ENCODE measurements at regions not wholly inside any gene's neighbourhood (a gene's known extent, or its start where the extent isn't known, plus 50 kb on each side); places are given as distances from the start of the nearest gene placed in this dataset.

- Histone ChIP-seq H3K4me1 (ENCODE audit: insufficient read depth, low read length, poor library complexity, severe bottlenecking) (no peaks in the 10 kb centered on the region), H3K4me3 (ENCODE audit: low read depth, low read length, poor library complexity, severe bottlenecking) (no peak overlapping the region), H3K4me2 (ENCODE audit: low read length) (no peak overlapping the region), H3K79me2 (ENCODE audit: insufficient read depth, low read depth, low read length) (no peaks in the 10 kb centered on the region), H2AFZ (ENCODE audit: low read length) (no peak overlapping the region), H3K36me3 (ENCODE audit: insufficient read depth, low read length) (no peaks in the 10 kb centered on the region), H4K20me1 (ENCODE audit: insufficient read depth, low read length) (no peaks in the 10 kb centered on the region), H3K9me2 (ENCODE audit: insufficient read depth, low read length) (no peaks in the 10 kb centered on the region), H3K9me3 (ENCODE audit: low read length) (no peaks in the 10 kb centered on the region), H3K27ac (ENCODE audit: low read depth, low read length, poor library complexity, severe bottlenecking) (no peak overlapping the region)
- ChIA-PET POLR2A (no interaction called here), CTCF (ENCODE audit: unreplicated experiment) (no interaction called here)
- no peak for TF ChIP-seq CTCF (conservative IDR thresholded peaks at IDR 0.05; ENCODE audit: low read length)
- no peak for TF ChIP-seq EZH2phosphoT487 (IDR thresholded peaks at IDR 0.05; ENCODE audit: borderline replicate concordance, low read depth, low read length)
- no TSS peak for BruUV-seq (replicated peaks)
- DNase-seq (ENCODE audit: low spot score): no peak
- intact Hi-C loops (cut with micrococcal nuclease; ENCODE audit: unreplicated experiment): no loop called here
These were observed 118.8 kb upstream of the SMIM23 start for GRCh38 chr5:171666815-171667214.

GRCh38 chr5:171667341-171668096 is 118.1 kb upstream of the SMIM23 start:
- Histone ChIP-seq H3K4me2 (ENCODE audit: low read length) (no peak overlapping the region), H3K79me2 (ENCODE audit: insufficient read depth, low read depth, low read length) (no peaks in the 10 kb centered on the region), H3K9me2 (ENCODE audit: insufficient read depth, low read length) (no peaks in the 10 kb centered on the region), H3K4me3 (ENCODE audit: low read depth, low read length, poor library complexity, severe bottlenecking) (no peak overlapping the region), H3K4me1 (ENCODE audit: insufficient read depth, low read length, poor library complexity, severe bottlenecking) (no peaks in the 10 kb centered on the region), H3K9me3 (ENCODE audit: low read length) (no peaks in the 10 kb centered on the region), H3K27ac (ENCODE audit: low read depth, low read length, poor library complexity, severe bottlenecking) (no peak overlapping the region), H4K20me1 (ENCODE audit: insufficient read depth, low read length) (no peaks in the 10 kb centered on the region), H2AFZ (ENCODE audit: low read length) (no peak overlapping the region), H3K36me3 (ENCODE audit: insufficient read depth, low read length) (no peaks in the 10 kb centered on the region)
- ChIA-PET POLR2A (no interaction called here), CTCF (ENCODE audit: unreplicated experiment) (interaction anchor here (0.6 kb wide), 1 partner anchor 171 kb away, joined by 3 read pairs; no protein-coding TSS in a partner anchor)
- intact Hi-C loops (cut with micrococcal nuclease; ENCODE audit: unreplicated experiment): no loop called here
- DNase-seq (ENCODE audit: low spot score): no peak
- TF ChIP-seq CTCF (conservative IDR thresholded peaks at IDR 0.05; ENCODE audit: low read length) (no peak), EZH2phosphoT487 (IDR thresholded peaks at IDR 0.05; ENCODE audit: borderline replicate concordance, low read depth, low read length) (no peak)
- no TSS peak for BruUV-seq (replicated peaks)

GRCh38 chr5:171668097-171668412 is 117.6 kb upstream of the SMIM23 start:
- no peaks in the 10 kb centered on the region for H3K4me1 ChIP-seq (ENCODE audit: insufficient read depth, low read length, poor library complexity, severe bottlenecking)
- no peak overlapping the region for H3K27ac ChIP-seq (ENCODE audit: low read depth, low read length, poor library complexity, severe bottlenecking)
- ChIA-PET POLR2A (no interaction called here), CTCF (ENCODE audit: unreplicated experiment) (no interaction called here)
- H3K36me3 ChIP-seq (ENCODE audit: insufficient read depth, low read length): no peaks in the 10 kb centered on the region
- no peak overlapping the region for H3K4me3 ChIP-seq (ENCODE audit: low read depth, low read length, poor library complexity, severe bottlenecking)
- H3K9me3 ChIP-seq (ENCODE audit: low read length): no peaks in the 10 kb centered on the region
- intact Hi-C loops (cut with micrococcal nuclease; ENCODE audit: unreplicated experiment): no loop called here
- no peaks in the 10 kb centered on the region for H3K79me2 ChIP-seq (ENCODE audit: insufficient read depth, low read depth, low read length)
- BruUV-seq (replicated peaks): no TSS peak
- no peaks in the 10 kb centered on the region for H3K9me2 ChIP-seq (ENCODE audit: insufficient read depth, low read length)
- H2AFZ ChIP-seq (ENCODE audit: low read length): no peak overlapping the region
- H4K20me1 ChIP-seq (ENCODE audit: insufficient read depth, low read length): no peaks in the 10 kb centered on the region
- TF ChIP-seq EZH2phosphoT487 (IDR thresholded peaks at IDR 0.05; ENCODE audit: borderline replicate concordance, low read depth, low read length): no peak
- no peak for TF ChIP-seq CTCF (conservative IDR thresholded peaks at IDR 0.05; ENCODE audit: low read length)
- DNase-seq (ENCODE audit: low spot score): no peak
- H3K4me2 ChIP-seq (ENCODE audit: low read length): no peak overlapping the region

Measured in OCI-LY7 (cell line).